WERI-Rb-1 (cell line): ENCODE measurements at regions not wholly inside any gene's neighbourhood (a gene's known extent, or its start where the extent isn't known, plus 50 kb on each side); places are given as distances from the start of the nearest gene placed in this dataset.

Experiments used
- DNase-seq: peaks from one replicate; pipeline ENCODE4 v3.0.0-alpha.2; 2020
- H3K27ac ChIP-seq: fragments of 250-450 bp; sonication (Bioruptor Pico); 2 replicates; pipeline ENCODE4 v1.5.1; 2020; ENCODE audit warnings: mild to moderate bottlenecking, moderate library complexity
- H3K27me3 ChIP-seq: fragments of 250-450 bp; sonication (Bioruptor Pico); 2 replicates; pipeline ENCODE4 v1.5.1; 2021; ENCODE audit warnings: mild to moderate bottlenecking, low read depth, moderate library complexity; ENCODE audit not compliant: insufficient read depth, severe bottlenecking
- H3K36me3 ChIP-seq: fragments of 250-450 bp; sonication (Bioruptor Pico); 2 replicates; pipeline ENCODE4 v1.5.1; 2020; ENCODE audit warnings: mild to moderate bottlenecking, moderate library complexity
- H3K4me3 ChIP-seq: 2 replicates; pipeline ENCODE4 v1.5.1; 2011; ENCODE audit warnings: low read depth, mild to moderate bottlenecking, control low read depth, low read length
- H3K9me3 ChIP-seq: fragments of 250-450 bp; sonication (Bioruptor Pico); 2 replicates; pipeline ENCODE4 v1.5.1; 2021; ENCODE audit warnings: mild to moderate bottlenecking, moderate library complexity; ENCODE audit not compliant: severe bottlenecking
- TF ChIP-seq, protein P1 (sequence below): IDR thresholded peaks from 2 replicates; pipeline ENCODE4 v1.5.1; 2011; ENCODE audit warnings: low read depth, mild to moderate bottlenecking, control low read depth, inconsistent platforms, low read length

DNA sequence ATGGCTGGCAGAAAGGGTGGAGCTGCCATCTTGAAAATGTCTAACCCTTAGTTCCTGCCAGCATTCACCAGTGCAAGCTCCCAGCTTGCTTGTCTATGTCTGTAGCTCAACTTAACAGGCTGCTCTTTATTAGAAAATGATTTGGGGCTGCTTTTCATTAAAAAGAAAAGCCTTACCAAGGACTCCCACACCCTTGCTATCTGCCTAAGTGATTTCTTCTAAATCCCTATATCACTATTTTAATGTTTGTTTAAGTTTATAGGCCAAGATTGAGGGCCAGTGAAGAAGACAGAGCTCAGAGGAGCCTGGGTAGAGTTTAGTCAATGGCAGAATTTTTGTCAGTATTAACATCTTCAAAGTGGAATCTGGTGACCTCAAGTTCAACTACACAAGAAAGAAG, 336.8 kb upstream of the CHRM3 start:
- TF ChIP-seq, protein P1, sequence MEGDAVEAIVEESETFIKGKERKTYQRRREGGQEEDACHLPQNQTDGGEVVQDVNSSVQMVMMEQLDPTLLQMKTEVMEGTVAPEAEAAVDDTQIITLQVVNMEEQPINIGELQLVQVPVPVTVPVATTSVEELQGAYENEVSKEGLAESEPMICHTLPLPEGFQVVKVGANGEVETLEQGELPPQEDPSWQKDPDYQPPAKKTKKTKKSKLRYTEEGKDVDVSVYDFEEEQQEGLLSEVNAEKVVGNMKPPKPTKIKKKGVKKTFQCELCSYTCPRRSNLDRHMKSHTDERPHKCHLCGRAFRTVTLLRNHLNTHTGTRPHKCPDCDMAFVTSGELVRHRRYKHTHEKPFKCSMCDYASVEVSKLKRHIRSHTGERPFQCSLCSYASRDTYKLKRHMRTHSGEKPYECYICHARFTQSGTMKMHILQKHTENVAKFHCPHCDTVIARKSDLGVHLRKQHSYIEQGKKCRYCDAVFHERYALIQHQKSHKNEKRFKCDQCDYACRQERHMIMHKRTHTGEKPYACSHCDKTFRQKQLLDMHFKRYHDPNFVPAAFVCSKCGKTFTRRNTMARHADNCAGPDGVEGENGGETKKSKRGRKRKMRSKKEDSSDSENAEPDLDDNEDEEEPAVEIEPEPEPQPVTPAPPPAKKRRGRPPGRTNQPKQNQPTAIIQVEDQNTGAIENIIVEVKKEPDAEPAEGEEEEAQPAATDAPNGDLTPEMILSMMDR: no peak
- H3K27me3 ChIP-seq: no peaks in the 10 kb centered on the region
- no peak for DNase-seq

DNA sequence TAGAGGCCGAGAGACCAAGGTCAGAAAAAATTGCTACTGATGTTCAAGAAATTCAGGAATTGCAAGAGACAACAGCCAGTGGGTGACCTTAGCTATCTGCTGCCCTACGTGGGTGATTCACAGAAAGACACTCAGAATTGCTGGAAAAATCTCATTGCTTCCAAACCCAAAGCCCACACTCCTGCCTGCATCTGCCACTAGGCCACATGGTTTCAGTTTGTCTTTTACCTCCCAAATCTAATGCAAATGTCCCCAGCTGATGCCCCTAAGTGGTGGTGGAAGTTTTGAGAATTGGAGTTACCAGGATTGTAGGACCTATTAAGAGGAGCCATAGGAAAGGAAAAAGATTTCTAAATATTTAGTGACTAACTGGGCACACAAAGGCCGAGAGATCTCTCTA, 341.5 kb upstream of the CHRM3 start:
- no peaks in the 10 kb centered on the region for H3K36me3 ChIP-seq
- no peaks in the 10 kb centered on the region for H3K27me3 ChIP-seq
- no peak overlapping the region for H3K4me3 ChIP-seq
- no peak overlapping the region for H3K27ac ChIP-seq
- H3K9me3 ChIP-seq: no peaks in the 10 kb centered on the region
- no peak for DNase-seq
- TF ChIP-seq, protein P1: no peak

More for the DNA sequence above, 336.8 kb upstream of the CHRM3 start:
- Histone ChIP-seq H3K36me3 (no peaks in the 10 kb centered on the region), H3K4me3 (no peak overlapping the region), H3K9me3 (no peaks in the 10 kb centered on the region), H3K27ac (no peak overlapping the region)

DNA sequence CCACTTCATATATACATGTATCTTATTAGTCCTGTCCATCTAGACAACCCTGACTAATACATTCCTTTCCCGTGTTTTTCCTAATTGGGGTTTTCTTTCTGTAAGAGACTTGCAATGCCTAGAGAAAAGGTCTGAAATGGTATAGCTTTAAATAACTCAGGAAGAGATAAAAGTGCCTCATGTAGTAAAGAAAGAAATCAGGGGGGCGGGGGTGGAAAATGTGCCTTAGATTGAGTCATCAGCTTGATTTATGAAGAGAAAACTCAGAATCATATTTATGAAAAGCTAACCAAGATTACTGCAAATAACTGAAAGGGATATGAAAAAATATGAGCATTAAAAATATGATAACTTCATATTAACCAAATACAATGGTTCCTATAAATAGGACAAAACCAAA, 345.8 kb upstream of the CHRM3 start:
- Histone ChIP-seq H3K4me3 (no peak overlapping the region), H3K27me3 (no peaks in the 10 kb centered on the region), H3K9me3 (no peaks in the 10 kb centered on the region), H3K27ac (no peak overlapping the region), H3K36me3 (no peaks in the 10 kb centered on the region)
- no peak for DNase-seq
- TF ChIP-seq, protein P1: no peak

DNA sequence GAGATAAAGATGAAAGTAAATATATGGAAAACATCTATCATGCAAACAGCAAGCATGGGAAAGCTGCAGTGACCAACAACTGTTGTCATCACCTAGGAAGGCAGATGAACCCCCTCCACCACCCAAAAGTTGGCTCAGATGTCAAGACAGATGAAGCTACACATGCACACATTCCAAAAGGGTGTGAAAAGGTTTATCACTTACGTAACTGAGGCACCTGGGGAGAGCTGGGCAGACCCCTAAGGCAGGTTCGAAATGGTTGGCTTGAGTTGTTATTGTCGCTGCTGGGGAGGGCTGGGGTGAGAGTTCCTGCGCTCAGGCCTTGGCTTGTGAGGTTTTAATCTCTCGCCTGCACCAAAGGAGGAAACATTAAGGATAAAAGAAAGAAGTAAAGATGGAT, 355.1 kb upstream of the CHRM3 start:
- TF ChIP-seq, protein P1: no peak
- H3K27ac ChIP-seq: no peak overlapping the region
- H3K9me3 ChIP-seq: no peaks in the 10 kb centered on the region
- no peak overlapping the region for H3K4me3 ChIP-seq
- H3K27me3 ChIP-seq: no peaks in the 10 kb centered on the region
- H3K36me3 ChIP-seq: no peaks in the 10 kb centered on the region
- DNase-seq: no peak

DNA sequence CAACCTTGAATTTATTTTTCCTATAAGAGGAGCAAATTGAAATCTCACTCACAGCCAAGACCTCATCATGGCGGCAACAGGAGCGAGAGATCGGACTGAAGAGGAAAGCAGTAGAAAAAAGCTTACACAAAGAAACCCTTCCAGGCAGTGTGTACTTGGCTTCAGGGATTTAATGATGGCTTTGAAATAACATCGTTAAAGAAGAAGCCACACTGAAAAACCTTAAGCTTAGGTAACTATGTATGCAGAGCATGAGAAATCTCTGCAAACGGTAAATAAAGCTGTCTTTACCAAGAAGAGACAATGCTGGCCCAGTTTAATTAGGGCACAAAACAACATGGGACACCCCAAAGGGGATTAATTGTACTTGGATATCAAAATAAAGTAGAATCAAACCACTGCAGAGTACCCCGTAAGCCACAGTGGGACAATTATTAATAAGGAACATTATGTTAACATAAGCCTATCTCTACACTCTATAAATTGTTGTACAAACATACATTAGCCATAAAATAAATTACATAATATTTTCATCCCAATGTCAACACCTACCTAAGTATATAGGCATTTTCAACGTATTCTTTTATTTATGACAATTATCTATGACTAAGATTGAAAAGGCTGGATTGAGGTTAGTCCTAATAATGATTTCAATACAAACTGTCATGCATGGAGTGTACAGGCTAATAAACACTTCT, 360.2 kb upstream of the CHRM3 start:
- Histone ChIP-seq H3K4me3 (no peak overlapping the region), H3K27ac (no peak overlapping the region), H3K9me3 (no peaks in the 10 kb centered on the region), H3K27me3 (no peaks in the 10 kb centered on the region), H3K36me3 (no peaks in the 10 kb centered on the region)
- TF ChIP-seq, protein P1: no peak
- no peak for DNase-seq

DNA sequence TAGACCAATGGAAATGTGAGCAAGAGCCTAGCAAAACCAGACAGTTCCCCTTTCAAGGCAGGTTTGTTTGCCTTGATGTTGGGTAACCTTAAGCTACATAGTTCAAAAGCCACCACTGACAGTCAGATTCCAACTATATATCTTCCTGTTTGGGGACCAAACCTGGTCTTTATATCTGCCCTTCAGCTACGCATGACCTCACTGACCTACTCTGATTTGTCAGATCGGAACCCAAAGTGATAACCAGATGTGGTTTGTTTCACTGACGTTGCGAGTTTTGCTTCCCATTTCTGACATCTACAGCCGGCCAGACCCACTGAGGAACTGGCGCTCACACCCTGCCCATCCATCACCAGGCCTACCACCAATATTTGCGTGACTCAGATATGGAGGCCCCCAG, 361.1 kb upstream of the CHRM3 start:
- Histone ChIP-seq H3K4me3 (no peak overlapping the region), H3K36me3 (no peaks in the 10 kb centered on the region), H3K27me3 (no peaks in the 10 kb centered on the region), H3K27ac (no peak overlapping the region), H3K9me3 (no peaks in the 10 kb centered on the region)
- DNase-seq: no peak
- TF ChIP-seq, protein P1: no peak
